ENCODE measurements at regions not wholly inside any gene's neighbourhood (a gene's known extent, or its start where the extent isn't known, plus 50 kb on each side); places are given as distances from the start of the nearest gene placed in this dataset.

GRCh38 chr4:36852856-36853255 is 391.7 kb upstream of the NWD2 start:
- no peaks in the 10 kb centered on the region for H3K27me3 ChIP-seq (ENCODE audit: control insufficient read depth, low read length)
- no peaks in the 10 kb centered on the region for H4K20me1 ChIP-seq (ENCODE audit: control insufficient read depth, insufficient read depth, low read depth, low read length)
- H3K79me2 ChIP-seq (ENCODE audit: control insufficient read depth, low read length) = no peaks in the 10 kb centered on the region
- no peaks in the 10 kb centered on the region for H3K9me3 ChIP-seq (ENCODE audit: control insufficient read depth, insufficient read depth, low read length)
- H3F3A ChIP-seq (ENCODE audit: control insufficient read depth, insufficient read depth) = no peaks in the 10 kb centered on the region
- H3K4me3 ChIP-seq (ENCODE audit: low read length) = no peak overlapping the region
- TF ChIP-seq EZH2phosphoT487 (IDR thresholded peaks at IDR 0.05; ENCODE audit: borderline replicate concordance, low read length) (no peak), CTCF (IDR thresholded peaks at IDR 0.05; ENCODE audit: low read depth, low read length, poor library complexity, severe bottlenecking) (no peak)
- H3K9me2 ChIP-seq (replicated peaks; ENCODE audit: control insufficient read depth, low read length) = no peaks in the 10 kb centered on the region
- H3K36me3 ChIP-seq (ENCODE audit: control insufficient read depth, low read length) = no peaks in the 10 kb centered on the region
- H3K4me2 ChIP-seq (ENCODE audit: low read length) = no peak overlapping the region
- H3K4me1 ChIP-seq (ENCODE audit: control insufficient read depth, low read length) = no peaks in the 10 kb centered on the region
- H3K27ac ChIP-seq (ENCODE audit: low read depth, low read length) = no peak overlapping the region

GRCh38 chr4:36854554-36854953 is 390.0 kb upstream of the NWD2 start:
- no peak overlapping the region for H3K4me3 ChIP-seq (ENCODE audit: low read length)
- no peak for TF ChIP-seq EZH2phosphoT487 (IDR thresholded peaks at IDR 0.05; ENCODE audit: borderline replicate concordance, low read length)
- no peaks in the 10 kb centered on the region for H3K79me2 ChIP-seq (ENCODE audit: control insufficient read depth, low read length)

GRCh38 chr4:36863601-36864000 is 380.9 kb upstream of the NWD2 start:
- TF ChIP-seq EZH2phosphoT487 (IDR thresholded peaks at IDR 0.05; ENCODE audit: borderline replicate concordance, low read length) (no peak), CTCF (IDR thresholded peaks at IDR 0.05; ENCODE audit: low read depth, low read length, poor library complexity, severe bottlenecking) (no peak)
- Histone ChIP-seq H3K27ac (ENCODE audit: low read depth, low read length) (no peak overlapping the region), H3K36me3 (ENCODE audit: control insufficient read depth, low read length) (no peaks in the 10 kb centered on the region), H3K9me2 (replicated peaks; ENCODE audit: control insufficient read depth, low read length) (no peaks in the 10 kb centered on the region), H4K20me1 (ENCODE audit: control insufficient read depth, insufficient read depth, low read depth, low read length) (no peaks in the 10 kb centered on the region), H3K27me3 (ENCODE audit: control insufficient read depth, low read length) (no peaks in the 10 kb centered on the region), H3K4me3 (ENCODE audit: low read length) (no peak overlapping the region), H3F3A (ENCODE audit: control insufficient read depth, insufficient read depth) (no peaks in the 10 kb centered on the region), H3K4me1 (ENCODE audit: control insufficient read depth, low read length) (no peaks in the 10 kb centered on the region), H3K9me3 (ENCODE audit: control insufficient read depth, insufficient read depth, low read length) (no peaks in the 10 kb centered on the region), H3K4me2 (ENCODE audit: low read length) (no peak overlapping the region), H3K79me2 (ENCODE audit: control insufficient read depth, low read length) (no peaks in the 10 kb centered on the region)

More at GRCh38 chr4:36854554-36854953, 390.0 kb upstream of the NWD2 start:
- Histone ChIP-seq H3K4me2 (ENCODE audit: low read length) (no peak overlapping the region), H3K4me1 (ENCODE audit: control insufficient read depth, low read length) (no peaks in the 10 kb centered on the region), H3K9me3 (ENCODE audit: control insufficient read depth, insufficient read depth, low read length) (no peaks in the 10 kb centered on the region), H3F3A (ENCODE audit: control insufficient read depth, insufficient read depth) (no peaks in the 10 kb centered on the region), H3K36me3 (ENCODE audit: control insufficient read depth, low read length) (no peaks in the 10 kb centered on the region), H3K9me2 (replicated peaks; ENCODE audit: control insufficient read depth, low read length) (no peaks in the 10 kb centered on the region), H3K27me3 (ENCODE audit: control insufficient read depth, low read length) (no peaks in the 10 kb centered on the region), H4K20me1 (ENCODE audit: control insufficient read depth, insufficient read depth, low read depth, low read length) (no peaks in the 10 kb centered on the region), H3K27ac (ENCODE audit: low read depth, low read length) (no peak overlapping the region)

GRCh38 chr4:36870121-36870520 is 374.4 kb upstream of the NWD2 start:
- Histone ChIP-seq H4K20me1 (ENCODE audit: control insufficient read depth, insufficient read depth, low read depth, low read length) (no peaks in the 10 kb centered on the region), H3K9me3 (ENCODE audit: control insufficient read depth, insufficient read depth, low read length) (no peaks in the 10 kb centered on the region), H3K36me3 (ENCODE audit: control insufficient read depth, low read length) (no peaks in the 10 kb centered on the region), H3K27ac (ENCODE audit: low read depth, low read length) (no peak overlapping the region), H3K27me3 (ENCODE audit: control insufficient read depth, low read length) (no peaks in the 10 kb centered on the region), H3K4me2 (ENCODE audit: low read length) (no peak overlapping the region), H3K4me1 (ENCODE audit: control insufficient read depth, low read length) (no peaks in the 10 kb centered on the region), H3F3A (ENCODE audit: control insufficient read depth, insufficient read depth) (no peaks in the 10 kb centered on the region), H3K4me3 (ENCODE audit: low read length) (no peak overlapping the region), H3K79me2 (ENCODE audit: control insufficient read depth, low read length) (no peaks in the 10 kb centered on the region), H3K9me2 (replicated peaks; ENCODE audit: control insufficient read depth, low read length) (no peaks in the 10 kb centered on the region)
- TF ChIP-seq CTCF (IDR thresholded peaks at IDR 0.05; ENCODE audit: low read depth, low read length, poor library complexity, severe bottlenecking) = no peak
- TF ChIP-seq EZH2phosphoT487 (IDR thresholded peaks at IDR 0.05; ENCODE audit: borderline replicate concordance, low read length) = no peak
